Sigmoid colon (tissue), 6 donors: ENCODE measurements at regions not wholly inside any gene's neighbourhood (a gene's known extent, or its start where the extent isn't known, plus 50 kb on each side); places are given as distances from the start of the nearest gene placed in this dataset.
"Not testable (repeated sequence)": the region's sequence is repeated elsewhere in the genome, so short reads cannot be mapped to it uniquely, and the experiment has no call there.

ENCODE experiments used
- DNase-seq: peaks from one replicate; pipeline ENCODE4 v3.0.0-alpha.2; 2019
- H3K27ac ChIP-seq, 4 donors: fragments of 200-600 bp; sonication (generic); one replicate each; pipeline ENCODE4 v1.5.1; 2016 to 2019; ENCODE audit warnings: mild to moderate bottlenecking in 1 of 4
- H3K27me3 ChIP-seq, 3 donors: fragments of 200-600 bp; sonication (generic); one replicate each; pipeline ENCODE4 v1.5.1; 2019; ENCODE audit warnings: mild to moderate bottlenecking in 1 of 3
- H3K36me3 ChIP-seq, 4 donors: fragments of 200-600 bp; sonication (generic); one replicate each; pipeline ENCODE4 v1.5.1; 2016 to 2019
- H3K4me1 ChIP-seq, 4 donors: fragments of 200-600 bp; sonication (generic); one replicate each; pipeline ENCODE4 v1.5.1; 2017 to 2019
- H3K4me3 ChIP-seq, 4 donors: fragments of 200-600 bp; sonication (generic); one replicate each; pipeline ENCODE4 v1.5.1; 2017 to 2019; ENCODE audit warnings: mild to moderate bottlenecking in 2 of 4, moderate library complexity in 1 of 4
- H3K9me3 ChIP-seq, 4 donors: fragments of 200-600 bp in 3 of 4; sonication (generic) in 3 of 4; one replicate each; pipeline versions ENCODE4 v1.5.1 to v1.6.1; 2013 to 2019
- CTCF ChIP-seq, 4 experiments: fragments of 450-650 bp in 3 of 4; fragments of 200-600 bp in 1 of 4; IDR thresholded peaks; one replicate each; pipeline ENCODE4 v1.5.1; 2016 to 2019; ENCODE audit warnings: antibody characterized with exemption in 4 of 4, mild to moderate bottlenecking in 3 of 4, moderate library complexity in 2 of 4
- EP300 ChIP-seq, 4 donors: sonication (generic); formaldehyde crosslinking; IDR thresholded peaks; one replicate each; pipeline ENCODE4 v1.6.1; 2017; ENCODE audit warnings: antibody characterized with exemption in 4 of 4
- POLR2A ChIP-seq, 2 donors: fragments of 450-650 bp; IDR thresholded peaks; one replicate each; pipeline ENCODE4 v1.6.1; 2016; ENCODE audit warnings: antibody characterized with exemption in 2 of 2, mild to moderate bottlenecking in 2 of 2, moderate library complexity in 2 of 2
- POLR2AphosphoS5 ChIP-seq, 4 donors: sonication (generic); formaldehyde crosslinking; IDR thresholded peaks; one replicate each; pipeline ENCODE4 v1.6.1; 2017; ENCODE audit warnings: antibody characterized with exemption in 4 of 4
- WGBS, 2 donors: extraction: QIAGEN DNeasy Blood & Tissue Kit; methylation state at CpG; one replicate each; pipeline ENCODE4 v1.1.7; 2013; 5-methylcytosine and 5-hydroxymethylcytosine counted together
- intact Hi-C: fragments of 100-400 bp; cut with DNase I; formaldehyde crosslinking; loops from one replicate; pipeline ENCODE4 v1.15.1; 2023
- donor health status: healthy with polysubstance abuse.
- donor health status: healthy.

DNA sequence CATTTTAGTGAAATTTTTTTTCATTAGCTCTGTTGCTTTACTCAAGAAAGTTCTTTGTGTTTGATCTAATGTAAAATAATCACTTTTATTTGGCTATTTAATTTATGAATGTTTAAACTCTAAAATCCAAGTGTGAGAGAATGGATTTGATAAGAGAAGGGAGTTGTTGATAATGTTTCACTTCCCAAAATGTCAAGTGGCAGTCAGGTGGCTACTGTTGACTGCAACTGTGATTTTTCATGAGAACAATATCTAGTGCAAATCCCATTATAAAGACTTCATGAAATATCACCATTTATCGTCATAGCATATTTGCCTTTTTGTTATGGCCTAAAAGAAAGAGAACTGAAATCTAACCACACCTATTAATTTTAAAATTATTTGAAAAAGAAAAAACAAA lies 118.3 kb upstream of the SNX2 start:
- no peaks in the 10 kb centered on the region for H3K4me1 ChIP-seq
- no peak for DNase-seq
- no peaks in the 10 kb centered on the region for H3K36me3 ChIP-seq
- H3K9me3 ChIP-seq: no peaks in the 10 kb centered on the region
- TF ChIP-seq POLR2A (IDR thresholded peaks at IDR 0.05): no peak
- no peak for TF ChIP-seq CTCF (IDR thresholded peaks at IDR 0.05)
- no peak for TF ChIP-seq EP300 (IDR thresholded peaks at IDR 0.05)
- TF ChIP-seq POLR2AphosphoS5 (IDR thresholded peaks at IDR 0.05): no peak
- no peak overlapping the region for H3K4me3 ChIP-seq
- WGBS, 2 donors: 93 to 94% methylated on average over 1 of the region's 1 CpG
- H3K27me3 ChIP-seq: no peaks in the 10 kb centered on the region
- H3K27ac ChIP-seq: no peak overlapping the region
- intact Hi-C loops: no loop called here

DNA sequence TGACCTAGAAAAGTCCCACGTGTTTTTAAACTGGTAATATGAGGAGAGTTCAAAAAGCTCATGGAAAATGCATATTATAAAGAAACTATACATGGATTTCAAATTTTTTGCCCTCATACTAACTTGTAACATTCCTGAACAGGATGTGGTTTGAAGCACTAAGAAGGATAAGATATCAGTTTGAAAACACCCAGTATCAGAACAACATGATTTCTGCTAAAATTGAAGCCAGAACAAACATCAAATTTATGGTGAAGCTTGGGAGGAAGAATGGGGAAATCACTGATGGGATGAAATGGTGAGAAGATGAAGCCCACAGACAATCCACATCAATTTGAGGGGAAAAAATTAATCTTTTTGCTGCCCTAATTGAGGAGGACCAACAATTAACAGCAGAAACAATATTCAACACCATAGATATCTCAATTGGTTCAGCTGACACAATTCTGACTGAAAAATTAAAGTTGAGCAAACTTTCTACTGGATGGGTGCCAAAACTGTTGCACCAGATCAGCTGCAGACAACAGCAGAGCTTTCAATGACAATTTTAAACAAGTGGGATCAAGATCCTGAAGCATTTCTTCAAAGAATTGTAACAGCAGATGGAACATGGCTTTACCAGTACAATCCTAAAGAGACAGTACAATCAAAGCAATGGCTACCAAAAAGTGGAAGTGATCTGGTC lies 113.2 kb upstream of the SNX2 start:
- H3K4me3 ChIP-seq: no peak overlapping the region
- intact Hi-C loops: no loop called here
- H3K36me3 ChIP-seq: no peaks in the 10 kb centered on the region
- 50 to 74% methylated on average over 1 of the region's 1 CpG for WGBS, 2 donors
- H3K4me1 ChIP-seq: no peaks in the 10 kb centered on the region
- H3K9me3 ChIP-seq: no peaks in the 10 kb centered on the region
- no peak for DNase-seq
- H3K27me3 ChIP-seq: no peaks in the 10 kb centered on the region
- TF ChIP-seq POLR2A (IDR thresholded peaks at IDR 0.05) (no peak), CTCF (IDR thresholded peaks at IDR 0.05) (no peak), POLR2AphosphoS5 (IDR thresholded peaks at IDR 0.05) (no peak), EP300 (IDR thresholded peaks at IDR 0.05) (no peak)
- no peak overlapping the region for H3K27ac ChIP-seq

GRCh38 chr5:122665051-122665450 lies 109.8 kb upstream of the SNX2 start:
- H3K4me3 ChIP-seq: no peak overlapping the region
- no peaks in the 10 kb centered on the region for H3K4me1 ChIP-seq
- no peak for TF ChIP-seq POLR2A (IDR thresholded peaks at IDR 0.05)
- no peak for TF ChIP-seq CTCF (IDR thresholded peaks at IDR 0.05)
- no peak for TF ChIP-seq EP300 (IDR thresholded peaks at IDR 0.05)
- TF ChIP-seq POLR2AphosphoS5 (IDR thresholded peaks at IDR 0.05): no peak
- DNase-seq: no peak
- intact Hi-C loops: no loop called here
- H3K36me3 ChIP-seq: no peaks in the 10 kb centered on the region
- H3K9me3 ChIP-seq: no peaks in the 10 kb centered on the region
- no peaks in the 10 kb centered on the region for H3K27me3 ChIP-seq
- H3K27ac ChIP-seq: no peak overlapping the region

- Histone ChIP-seq H3K36me3 (no peaks in the 10 kb centered on the region), H3K27ac (no peak overlapping the region), H3K27me3 (no peaks in the 10 kb centered on the region), H3K4me1 (no peaks in the 10 kb centered on the region), H3K4me3 (no peak overlapping the region), H3K9me3 (no peaks in the 10 kb centered on the region)
- 50 to 59% methylated on average over 2 of the region's 2 CpGs for WGBS, 2 donors
- TF ChIP-seq CTCF (IDR thresholded peaks at IDR 0.05): no peak
- intact Hi-C loops: no loop called here
- DNase-seq: no peak
Observed at GRCh38 chr5:122668552-122668951, 106.3 kb upstream of the SNX2 start.

DNA sequence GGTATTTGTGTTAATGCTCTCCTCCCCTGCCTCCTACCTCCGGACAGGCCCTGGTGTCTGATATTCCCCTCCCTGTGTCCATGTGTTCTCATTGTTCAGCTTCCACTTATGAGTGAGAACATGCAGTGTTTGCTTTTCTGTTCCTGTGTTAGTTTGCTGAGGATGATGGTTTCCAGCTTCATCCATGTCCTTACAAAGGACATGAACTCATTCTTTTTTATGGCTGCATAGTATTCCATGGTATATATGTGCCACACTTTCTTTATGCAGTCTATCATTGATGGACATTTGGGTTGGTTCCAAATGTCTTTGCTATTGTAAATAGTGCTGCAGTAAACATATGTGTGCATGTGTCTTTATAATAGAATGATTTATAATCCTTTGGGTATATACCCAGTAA lies 105.2 kb upstream of the SNX2 start:
- WGBS, 2 donors: 82 to 89% methylated on average over 1 of the region's 1 CpG
- DNase-seq, intact Hi-C loops, H3K36me3 ChIP-seq, H3K4me1 ChIP-seq, H3K9me3 ChIP-seq, H3K27me3 ChIP-seq, H3K4me3 ChIP-seq, H3K27ac ChIP-seq: not testable (repeated sequence)
